Globus pallidus (tissue), 1 donor: ENCODE measurements at regions not wholly inside any gene's neighbourhood (a gene's known extent, or its start where the extent isn't known, plus 50 kb on each side); places are given as distances from the start of the nearest gene placed in this dataset.
A peak's percentile ranks its signal among the peaks of the same experiment; 100 is the strongest.

Source experiments
- DNase-seq: peaks from one replicate; pipeline ENCODE4 v3.0.0-alpha.2; 2015; ENCODE audit warnings: low spot score

DNA sequence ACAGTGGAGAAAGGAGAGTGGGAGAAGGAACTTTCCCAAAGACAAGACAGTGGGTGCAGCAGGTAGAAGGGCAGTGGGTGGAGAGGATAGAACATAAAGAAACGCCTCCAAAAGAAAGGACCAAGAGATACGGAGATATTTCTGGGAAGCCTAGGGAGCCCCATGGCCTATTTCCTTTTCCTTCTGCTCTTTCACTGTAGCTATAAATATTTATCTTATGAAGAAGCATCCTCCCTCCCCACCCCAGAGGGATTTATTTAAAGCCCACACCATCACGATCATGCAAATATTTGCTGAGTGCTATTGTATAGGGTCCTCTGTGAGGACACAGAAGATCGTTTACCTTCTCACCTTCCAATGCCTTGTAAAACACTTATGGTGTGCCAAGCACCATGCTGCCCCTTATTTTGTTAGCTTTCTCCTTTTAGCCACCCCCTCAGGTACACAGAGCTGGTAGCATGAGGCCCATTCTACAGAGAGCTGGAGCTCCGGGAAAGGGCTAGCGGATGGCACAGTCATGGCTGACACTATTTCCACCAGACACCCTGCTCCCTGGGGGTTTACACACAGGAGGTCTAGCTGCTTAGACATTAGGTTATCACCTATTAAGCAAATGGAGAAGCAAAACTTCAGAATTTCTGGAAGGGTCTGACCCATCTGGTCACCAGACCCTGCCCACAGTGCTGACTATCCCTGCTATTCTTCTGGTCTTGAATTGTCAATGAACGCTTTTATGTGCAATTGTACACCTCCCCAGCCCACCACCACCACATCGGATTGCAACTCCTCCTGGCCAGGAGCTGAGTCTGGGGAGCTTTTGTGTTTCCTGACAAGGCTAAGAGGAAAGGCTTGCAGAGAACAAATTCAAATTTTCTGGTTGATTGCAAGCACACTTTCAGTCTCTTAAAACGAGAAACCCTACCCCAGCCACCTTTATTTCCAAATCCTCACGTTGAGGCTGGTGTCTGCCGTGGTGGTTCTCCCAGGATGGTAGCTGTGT, 91.8 kb upstream of the KLF7 start:
- no peak for DNase-seq

DNA sequence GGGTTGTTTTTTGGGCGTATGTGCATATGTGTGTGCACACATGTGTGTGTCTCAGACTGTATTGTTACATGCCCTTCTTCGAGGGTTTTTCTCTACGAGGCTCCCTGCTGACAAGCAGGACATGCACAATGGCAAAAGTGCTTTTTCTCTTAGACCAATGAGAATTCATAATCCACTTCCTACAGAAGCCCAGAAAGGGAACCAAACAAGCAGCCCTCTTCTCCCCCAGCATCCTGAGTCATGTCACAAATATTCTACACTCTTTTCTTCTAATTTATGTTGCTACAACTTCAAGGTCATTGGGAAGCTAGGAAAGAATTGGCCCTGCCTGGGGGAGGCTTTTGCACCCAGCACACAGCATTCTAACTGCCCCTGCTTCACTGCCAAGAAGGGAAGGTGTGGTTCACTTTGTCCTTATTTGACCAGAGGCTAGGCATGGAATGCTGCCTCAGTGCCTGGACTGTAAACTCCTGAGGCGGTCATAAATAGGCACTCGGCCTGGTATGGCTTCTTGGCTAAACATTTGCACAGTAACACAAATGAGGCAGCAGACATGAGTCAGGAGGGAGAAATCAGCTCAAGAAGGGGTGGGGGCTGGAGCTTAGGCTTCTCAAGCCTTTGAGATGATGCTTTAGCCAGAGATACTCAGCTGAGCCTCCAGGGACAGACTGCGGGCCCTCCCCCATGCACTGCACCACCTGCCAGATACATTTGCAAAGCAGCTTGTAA, 92.7 kb upstream of the KLF7 start:
- DNase-seq, result no peak

DNA sequence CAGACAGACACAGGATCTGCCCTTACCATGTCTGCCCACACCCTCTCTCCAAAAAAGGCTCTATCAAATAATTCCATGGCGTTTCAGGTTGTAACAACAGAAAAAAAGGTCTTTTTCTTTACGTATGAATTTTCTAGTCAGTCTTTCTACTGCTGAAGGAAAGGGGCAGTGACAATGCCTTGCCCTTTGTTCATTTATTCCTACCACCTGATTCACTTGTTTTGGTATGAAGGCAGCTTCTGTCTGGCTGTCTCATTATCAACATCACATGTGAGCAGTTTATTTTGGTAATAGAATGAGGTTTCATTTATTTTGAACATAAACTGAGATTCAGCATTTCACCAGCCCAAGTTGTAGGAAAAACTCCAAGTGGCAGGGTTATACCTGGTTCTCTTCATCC, 94.3 kb upstream of the KLF7 start:
- DNase-seq, result no peak

DNA sequence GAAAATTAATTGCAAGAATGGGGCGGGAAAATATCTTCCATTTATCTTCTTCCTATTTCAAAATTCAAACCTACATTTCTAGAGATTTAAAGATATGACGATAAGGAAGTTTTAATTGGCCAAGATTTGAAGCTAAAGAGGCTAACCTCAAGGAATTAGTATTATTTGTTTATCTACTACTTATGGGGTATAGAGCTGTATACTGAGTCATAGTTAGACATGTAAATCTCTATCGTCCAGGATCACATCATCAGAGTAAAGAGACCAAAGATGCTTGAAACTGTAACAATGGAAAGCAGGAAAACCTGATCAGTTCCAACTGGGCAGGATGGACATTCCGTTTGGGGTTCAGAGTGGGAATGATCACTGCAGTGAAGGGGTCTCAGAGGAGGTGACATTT, 95.2 kb upstream of the KLF7 start:
- no peak for DNase-seq

DNA sequence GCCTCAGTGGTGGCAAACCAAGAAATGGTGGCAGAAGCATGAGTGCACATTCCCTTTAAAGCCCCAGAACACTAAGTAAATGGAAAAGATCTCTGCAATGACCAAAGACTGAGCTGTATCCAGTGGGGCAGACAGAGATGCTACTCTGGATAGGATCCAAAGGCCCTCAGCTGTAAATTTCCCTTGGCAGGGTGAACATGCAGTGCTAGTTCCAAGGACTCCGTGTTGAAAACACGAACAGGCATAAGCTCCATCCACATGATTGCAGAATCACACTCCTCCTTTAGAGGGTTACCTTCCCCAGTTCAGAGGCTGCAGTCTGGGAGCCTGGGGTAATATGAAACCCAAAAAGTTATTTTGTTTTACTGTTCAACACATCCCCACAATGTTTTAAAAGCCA, 98.6 kb upstream of the KLF7 start:
- DNase-seq, result no peak

- no peak for DNase-seq
Measured at GRCh38 chr2:207265332-207265731, 99.6 kb upstream of the KLF7 start.

- DNase-seq, result no peak
Measured at GRCh38 chr2:207265869-207266268, 100.1 kb upstream of the KLF7 start.

DNA sequence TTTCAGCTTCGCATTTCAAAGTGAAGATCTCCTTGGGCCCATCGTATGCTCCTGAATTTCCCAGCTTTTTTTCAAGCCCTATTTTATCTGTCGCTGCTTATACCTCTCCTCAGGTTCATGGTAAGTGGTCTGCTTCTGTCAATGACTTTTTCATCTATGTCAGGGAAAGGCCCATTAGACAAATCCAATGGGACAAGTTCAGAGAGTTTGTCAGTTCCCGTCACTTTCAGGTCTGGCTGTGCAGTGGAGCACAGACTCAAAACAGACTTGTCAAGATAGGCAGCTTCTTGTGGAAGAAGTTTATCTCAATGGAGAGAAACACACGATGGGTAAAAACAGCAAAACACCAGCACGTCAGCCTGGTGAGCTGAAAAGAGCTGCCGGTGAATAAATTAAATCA, 100.9 kb upstream of the KLF7 start:
- DNase-seq, result no peak

- no peak for DNase-seq
Measured at GRCh38 chr2:207269038-207269437, 103.3 kb upstream of the KLF7 start.

DNA sequence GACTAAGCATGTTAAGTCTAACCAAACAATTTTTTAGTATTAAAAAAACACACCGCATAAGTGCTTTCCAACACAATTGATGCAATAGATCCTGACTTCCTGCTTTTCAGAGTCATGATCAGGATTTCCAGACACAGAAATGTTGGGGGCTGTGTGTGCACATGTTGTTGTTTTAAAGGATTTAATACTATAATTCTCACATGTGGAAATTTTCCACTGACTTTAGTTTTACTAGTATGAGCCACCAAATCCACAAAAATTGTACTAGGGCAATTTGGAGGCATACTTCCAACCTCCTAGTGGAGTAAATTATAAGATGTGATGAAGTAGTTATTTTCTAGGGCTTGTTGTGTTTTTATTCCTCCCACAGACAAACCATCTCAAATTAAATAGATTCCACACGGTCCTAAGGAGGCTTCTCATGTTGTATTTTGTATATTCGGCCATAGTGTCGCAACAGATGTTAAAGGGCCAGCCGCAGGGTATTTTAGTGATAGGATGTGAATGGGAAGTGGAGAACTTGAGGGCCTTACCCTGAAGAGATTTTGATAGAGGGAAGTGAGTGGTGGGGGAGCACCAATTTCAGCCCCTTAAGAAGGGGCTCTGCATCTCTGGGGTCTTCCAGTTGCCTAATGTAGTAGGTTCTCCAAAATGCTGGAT, 108.9 kb upstream of the KLF7 start:
- no peak for DNase-seq

- DNase-seq, result no peak
Measured at GRCh38 chr2:207275779-207276178, 110.0 kb upstream of the KLF7 start.

DNA sequence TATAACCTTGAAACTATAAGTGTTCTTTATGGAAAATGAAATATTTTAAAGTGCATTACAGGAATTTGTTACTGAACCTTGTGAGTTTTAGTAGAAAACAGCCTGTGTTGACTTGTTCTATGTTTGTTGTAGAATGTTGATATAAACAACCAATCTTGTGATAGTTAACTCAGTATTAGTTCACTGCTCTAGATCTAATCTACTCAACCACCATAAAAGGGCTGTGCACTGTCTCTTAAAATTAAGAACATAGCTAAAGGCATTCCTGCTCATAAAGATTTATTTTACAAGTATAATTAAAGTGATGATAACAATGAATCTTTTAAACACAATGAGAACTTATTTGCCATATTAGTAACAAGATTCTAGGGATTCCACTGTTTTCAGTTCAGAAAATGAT, 110.5 kb upstream of the KLF7 start:
- DNase-seq, result no peak

- DNase-seq, result no peak
Measured at GRCh38 chr2:207276858-207277257, 111.1 kb upstream of the KLF7 start.

DNA sequence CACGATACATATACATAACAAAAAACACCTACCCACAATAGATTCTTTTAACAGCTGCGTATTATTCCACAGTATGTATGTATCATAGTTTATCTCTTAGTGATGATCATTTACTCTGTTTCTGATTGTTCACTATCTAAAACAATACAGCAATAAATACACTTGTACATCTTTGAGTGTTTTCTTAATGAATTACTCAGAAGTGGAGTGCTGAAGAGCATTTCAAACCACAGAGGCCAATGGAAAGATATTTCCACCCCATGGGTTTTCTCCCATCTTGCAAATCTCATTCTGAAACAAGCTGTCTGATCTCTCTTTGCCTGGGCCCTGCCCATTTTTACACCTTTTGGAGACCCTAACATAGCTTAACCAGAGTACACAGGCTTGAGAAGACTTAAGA, 113.8 kb upstream of the KLF7 start:
- DNase-seq, result no peak

GRCh38 chr2:207281436-207281835, 115.7 kb upstream of the KLF7 start:
- no peak for DNase-seq

- peak; percentile 62 for DNase-seq
Measured at GRCh38 chr2:207282916-207283315, 117.2 kb upstream of the KLF7 start.

DNA sequence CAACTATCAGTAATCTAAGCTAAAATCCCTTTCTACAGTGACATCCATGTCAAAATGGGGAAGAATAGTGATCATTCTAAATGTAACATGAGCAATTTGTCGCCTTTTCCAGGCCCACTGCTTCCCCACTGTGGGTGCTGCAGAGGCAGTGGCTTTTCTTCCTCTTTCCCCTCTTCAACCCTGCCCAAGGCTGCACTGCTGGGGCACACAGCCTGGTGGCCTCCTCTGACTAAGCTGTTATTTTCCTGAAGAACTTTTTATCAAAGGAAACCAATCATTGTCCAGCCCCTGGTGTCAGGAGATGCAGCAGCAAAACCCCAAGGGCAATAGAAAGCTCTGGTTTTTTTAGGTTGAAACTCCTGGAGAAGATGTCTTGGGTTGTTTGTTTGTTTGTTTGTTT, 117.6 kb upstream of the KLF7 start:
- peak; percentile 55 for DNase-seq

DNA sequence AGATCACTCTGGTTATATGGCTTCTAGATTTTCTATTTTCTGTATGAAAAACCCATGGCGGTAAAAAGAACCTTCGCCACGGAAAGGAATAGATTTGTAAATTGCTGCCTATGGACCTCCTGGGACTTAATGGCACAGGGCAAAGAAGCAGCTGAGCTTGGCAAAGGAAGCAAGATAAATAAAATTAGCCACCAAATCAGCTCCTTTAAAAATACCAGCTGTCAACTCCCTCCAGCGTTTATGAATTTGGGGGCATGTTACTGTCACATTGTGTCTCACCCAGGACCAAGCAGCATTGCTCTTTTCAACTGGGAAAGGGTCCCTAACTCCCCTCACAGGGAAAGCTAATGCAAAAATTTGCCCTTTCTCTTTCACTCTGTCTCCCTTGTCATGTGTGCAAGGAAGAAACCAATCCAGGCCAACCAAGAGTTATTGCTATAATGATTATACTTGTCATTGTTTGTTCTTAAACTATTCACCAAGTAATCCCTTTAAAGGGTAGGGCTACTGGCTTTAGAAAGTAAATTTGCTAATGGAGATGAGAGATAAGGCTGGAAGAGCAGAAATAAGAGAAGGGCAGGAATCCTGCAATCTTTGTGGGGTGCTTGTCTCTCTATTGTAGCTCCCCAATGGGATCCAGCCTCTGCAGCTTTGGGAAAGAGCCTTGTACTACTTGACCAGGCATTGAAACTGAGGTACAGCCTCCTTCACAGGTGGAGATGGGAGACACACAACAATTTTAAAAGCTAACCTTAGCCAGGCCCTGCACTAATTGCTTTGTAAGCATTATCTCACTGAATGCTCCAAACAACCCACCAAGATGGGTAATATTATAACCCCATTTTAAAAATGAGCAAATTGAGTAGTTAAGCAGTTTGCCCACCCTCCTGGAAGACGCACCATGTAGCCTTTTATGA, 119.1 kb upstream of the KLF7 start:
- no peak for DNase-seq

- DNase-seq, result no peak
Measured at GRCh38 chr2:207285473-207285815, 119.7 kb upstream of the KLF7 start.

- DNase-seq, result no peak
Measured at GRCh38 chr2:207286106-207286505, 120.4 kb upstream of the KLF7 start.

DNA sequence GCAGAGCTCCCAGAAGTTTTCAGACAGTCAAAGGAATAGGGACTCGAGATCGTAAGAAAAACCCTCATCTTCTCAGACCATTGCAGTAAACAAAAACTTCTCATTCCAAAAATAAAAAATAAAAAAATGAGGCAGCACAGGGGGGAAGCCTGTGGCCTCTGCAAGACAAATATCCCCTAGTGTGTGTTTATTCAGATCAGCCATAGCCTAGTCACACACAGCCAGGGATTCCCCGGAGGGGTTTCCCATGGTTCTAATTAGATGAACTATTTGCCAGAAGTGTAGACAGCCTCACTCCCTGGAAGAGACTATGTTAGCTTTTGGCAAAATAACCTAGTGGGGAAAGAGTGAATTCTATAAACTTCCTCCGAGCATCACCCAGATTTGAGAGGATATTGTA, 122.9 kb upstream of the KLF7 start:
- DNase-seq, result no peak
